ENCODE measurements at regions not wholly inside any gene's neighbourhood (a gene's known extent, or its start where the extent isn't known, plus 50 kb on each side); places are given as distances from the start of the nearest gene placed in this dataset.
A peak's percentile ranks its signal among the peaks of the same experiment; 100 is the strongest.

DNA sequence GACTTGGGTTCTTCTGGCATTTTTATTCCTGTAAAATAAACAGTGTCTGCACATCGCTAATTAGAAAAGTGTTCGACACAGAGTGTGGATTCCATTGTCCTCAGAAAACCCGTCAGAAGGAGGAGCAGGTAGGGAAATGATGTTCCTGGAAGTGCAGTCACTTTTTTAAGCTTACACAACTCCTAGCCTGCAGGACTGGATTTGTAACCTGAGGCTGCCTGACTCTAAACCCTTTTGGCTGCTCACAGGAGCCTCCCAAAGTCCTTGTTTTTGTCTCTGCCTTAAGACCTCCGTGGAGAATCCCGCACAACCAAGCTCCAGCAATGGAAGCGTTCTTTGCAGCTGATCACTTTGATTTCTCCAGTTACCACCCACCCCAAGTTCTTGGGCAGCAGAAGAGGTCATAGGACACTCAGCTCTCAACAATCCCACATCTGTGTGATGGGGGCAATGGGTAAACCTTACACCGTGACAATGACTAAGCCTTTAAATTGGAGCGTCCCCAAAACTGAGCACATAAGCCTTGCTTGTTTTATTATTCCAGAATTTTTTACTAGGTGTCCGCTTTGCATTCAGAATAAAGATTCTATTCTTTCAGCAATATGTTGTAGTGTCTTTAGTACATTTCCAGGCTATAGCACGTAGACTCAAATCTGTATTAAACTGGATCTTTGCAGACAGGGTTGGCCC is 227.9 kb downstream of the TBXT start:
- no peak for TF ChIP-seq POLR2A (IDR thresholded peaks at IDR 0.05)
- TF ChIP-seq, protein P1, sequence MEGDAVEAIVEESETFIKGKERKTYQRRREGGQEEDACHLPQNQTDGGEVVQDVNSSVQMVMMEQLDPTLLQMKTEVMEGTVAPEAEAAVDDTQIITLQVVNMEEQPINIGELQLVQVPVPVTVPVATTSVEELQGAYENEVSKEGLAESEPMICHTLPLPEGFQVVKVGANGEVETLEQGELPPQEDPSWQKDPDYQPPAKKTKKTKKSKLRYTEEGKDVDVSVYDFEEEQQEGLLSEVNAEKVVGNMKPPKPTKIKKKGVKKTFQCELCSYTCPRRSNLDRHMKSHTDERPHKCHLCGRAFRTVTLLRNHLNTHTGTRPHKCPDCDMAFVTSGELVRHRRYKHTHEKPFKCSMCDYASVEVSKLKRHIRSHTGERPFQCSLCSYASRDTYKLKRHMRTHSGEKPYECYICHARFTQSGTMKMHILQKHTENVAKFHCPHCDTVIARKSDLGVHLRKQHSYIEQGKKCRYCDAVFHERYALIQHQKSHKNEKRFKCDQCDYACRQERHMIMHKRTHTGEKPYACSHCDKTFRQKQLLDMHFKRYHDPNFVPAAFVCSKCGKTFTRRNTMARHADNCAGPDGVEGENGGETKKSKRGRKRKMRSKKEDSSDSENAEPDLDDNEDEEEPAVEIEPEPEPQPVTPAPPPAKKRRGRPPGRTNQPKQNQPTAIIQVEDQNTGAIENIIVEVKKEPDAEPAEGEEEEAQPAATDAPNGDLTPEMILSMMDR (IDR thresholded peaks at IDR 0.05), result no peak
- H3K9me3 ChIP-seq, result no peaks in the 10 kb centered on the region
- no peaks in the 10 kb centered on the region for H3K27me3 ChIP-seq
- H3K4me1 ChIP-seq, result no peaks in the 10 kb centered on the region
- WGBS (ENCODE audit: insufficient coverage, low coverage, low lambda C conversion rate, missing lambda C conversion rate), result 62% methylated on average over 10 of the region's 10 CpGs
- no peak overlapping the region for H3K27ac ChIP-seq
- intact Hi-C loops (cut with DNase I), result no loop called here
- no peak for ATAC-seq
- DNase-seq, result no peak
- H3K4me3 ChIP-seq, result no peak overlapping the region
- no peaks in the 10 kb centered on the region for H3K36me3 ChIP-seq

DNA sequence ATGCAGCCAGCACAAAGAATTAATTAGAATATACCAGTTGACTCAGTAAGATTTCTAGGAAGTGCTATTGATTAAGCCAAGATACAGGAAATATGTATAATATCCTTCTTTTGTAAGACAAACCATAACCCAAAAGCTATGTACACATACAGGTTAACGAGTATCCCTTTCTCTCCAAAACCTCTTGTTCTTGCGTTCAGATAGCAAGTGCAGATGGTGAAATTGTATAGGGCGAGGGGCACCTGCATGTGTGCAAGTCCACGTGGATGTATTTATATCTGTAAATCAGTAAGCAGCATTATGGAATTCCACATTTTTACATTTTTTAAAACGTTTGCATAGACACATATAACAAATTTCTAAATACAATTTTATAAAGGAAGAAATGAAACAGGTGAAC is 228.6 kb downstream of the TBXT start:
- no peak for TF ChIP-seq POLR2A (IDR thresholded peaks at IDR 0.05)
- TF ChIP-seq, protein P1 (IDR thresholded peaks at IDR 0.05), result no peak
- ATAC-seq (no peak), DNase-seq (no peak)
- H3K27ac ChIP-seq, result no peak overlapping the region
- intact Hi-C loops (cut with DNase I), result no loop called here
- no peaks in the 10 kb centered on the region for H3K9me3 ChIP-seq
- no peaks in the 10 kb centered on the region for H3K36me3 ChIP-seq
- H3K4me1 ChIP-seq, result no peaks in the 10 kb centered on the region
- 46% methylated on average over 5 of the region's 5 CpGs for WGBS (ENCODE audit: insufficient coverage, low coverage, low lambda C conversion rate, missing lambda C conversion rate)
- no peaks in the 10 kb centered on the region for H3K27me3 ChIP-seq
- no peak overlapping the region for H3K4me3 ChIP-seq

DNA sequence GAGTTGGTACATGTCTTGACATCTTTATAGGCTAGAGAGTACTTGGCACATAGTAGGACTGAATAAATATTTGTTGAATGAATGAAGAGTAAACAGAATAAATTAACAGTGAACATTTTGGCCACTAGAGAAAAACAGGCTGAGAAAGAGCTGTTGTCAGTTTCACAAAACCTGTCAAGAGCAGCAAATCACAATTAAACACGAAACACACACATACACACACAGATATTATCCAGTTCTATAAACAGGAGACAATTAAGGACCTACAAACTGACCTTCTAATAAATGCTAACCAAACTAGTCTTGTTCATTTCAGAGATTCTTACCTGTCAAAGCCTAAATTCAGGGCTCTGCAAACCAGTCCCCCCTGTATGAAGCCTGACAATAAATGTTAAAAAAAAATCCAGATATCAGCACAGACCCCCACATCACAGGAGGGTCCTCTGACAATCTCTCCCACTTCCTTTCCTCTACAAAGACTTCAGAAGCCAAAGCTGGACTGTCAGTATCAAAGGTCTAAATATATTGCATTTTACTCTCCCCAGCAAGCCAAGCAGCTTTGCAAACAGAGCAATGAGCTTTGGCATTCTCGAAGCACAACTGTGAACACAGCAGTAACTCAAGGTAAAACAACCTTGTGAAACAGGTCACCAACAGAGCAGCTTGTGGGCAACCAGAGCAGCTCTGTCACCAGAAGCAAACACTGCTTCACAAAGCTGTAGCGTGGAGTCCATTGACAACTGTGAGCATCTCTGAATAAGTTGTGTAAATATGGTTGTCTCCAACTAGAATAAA is 229.9 kb downstream of the TBXT start:
- intact Hi-C loops (cut with DNase I), result no loop called here

DNA sequence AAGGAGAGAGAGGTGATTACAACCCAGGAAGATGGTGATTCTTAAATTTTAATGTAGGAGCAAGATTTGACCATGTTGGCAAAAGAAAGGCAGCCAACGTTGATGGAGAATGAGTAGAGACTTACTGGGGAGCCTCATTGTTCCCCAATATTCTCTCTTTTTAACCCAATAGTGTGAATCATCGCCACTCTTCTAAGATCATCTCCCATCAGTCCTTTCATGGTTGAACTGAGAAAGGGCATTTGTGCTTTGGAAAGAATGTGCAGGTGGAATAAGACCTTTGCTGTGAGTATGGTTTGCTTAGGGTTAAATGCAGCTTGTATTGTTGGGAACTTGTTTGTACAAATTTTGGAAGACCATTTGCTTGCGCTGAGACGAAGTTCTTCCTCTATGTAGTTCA is 231.0 kb downstream of the TBXT start:
- ATAC-seq (no peak), DNase-seq (no peak)
- Histone ChIP-seq H3K4me1 (no peaks in the 10 kb centered on the region), H3K9me3 (no peaks in the 10 kb centered on the region), H3K36me3 (no peaks in the 10 kb centered on the region), H3K27ac (no peak overlapping the region), H3K27me3 (no peaks in the 10 kb centered on the region), H3K4me3 (no peak overlapping the region)
- WGBS (ENCODE audit: insufficient coverage, low coverage, low lambda C conversion rate, missing lambda C conversion rate), result 72% methylated on average over 4 of the region's 4 CpGs
- TF ChIP-seq, protein P1 (IDR thresholded peaks at IDR 0.05), result no peak
- TF ChIP-seq POLR2A (IDR thresholded peaks at IDR 0.05), result no peak
- intact Hi-C loops (cut with DNase I), result no loop called here

More for the DNA sequence above, 229.9 kb downstream of the TBXT start:
- Histone ChIP-seq H3K36me3 (no peaks in the 10 kb centered on the region), H3K27me3 (no peaks in the 10 kb centered on the region), H3K4me3 (no peak overlapping the region), H3K9me3 (no peaks in the 10 kb centered on the region), H3K4me1 (no peaks in the 10 kb centered on the region), H3K27ac (no peak overlapping the region)
- peak in 2 of 4 donors; percentile 55 to 98 for ATAC-seq
- TF ChIP-seq POLR2A (IDR thresholded peaks at IDR 0.05), result no peak
- TF ChIP-seq, protein P1 (IDR thresholded peaks at IDR 0.05), result no peak
- WGBS (ENCODE audit: insufficient coverage, low coverage, low lambda C conversion rate, missing lambda C conversion rate), result 43% methylated on average over 3 of the region's 3 CpGs
- DNase-seq, result peak in 1 of 3 donors; percentile 65

Data from right lobe of liver (tissue), 6 donors.